GM19351 (cell line): ENCODE measurements at regions not wholly inside any gene's neighbourhood (a gene's known extent, or its start where the extent isn't known, plus 50 kb on each side); places are given as distances from the start of the nearest gene placed in this dataset.
A peak's percentile ranks its signal among the peaks of the same experiment; 100 is the strongest.
"Not testable (repeated sequence)": the region's sequence is repeated elsewhere in the genome, so short reads cannot be mapped to it uniquely, and the experiment has no call there.

Experiments used
- ATAC-seq: cut with Tn5 transposase; IDR thresholded peaks from one replicate; pipeline ENCODE4 v1.9.1; 2021; ENCODE audit warnings: mild to moderate bottlenecking, moderate library complexity; ENCODE audit not compliant: unreplicated experiment

DNA sequence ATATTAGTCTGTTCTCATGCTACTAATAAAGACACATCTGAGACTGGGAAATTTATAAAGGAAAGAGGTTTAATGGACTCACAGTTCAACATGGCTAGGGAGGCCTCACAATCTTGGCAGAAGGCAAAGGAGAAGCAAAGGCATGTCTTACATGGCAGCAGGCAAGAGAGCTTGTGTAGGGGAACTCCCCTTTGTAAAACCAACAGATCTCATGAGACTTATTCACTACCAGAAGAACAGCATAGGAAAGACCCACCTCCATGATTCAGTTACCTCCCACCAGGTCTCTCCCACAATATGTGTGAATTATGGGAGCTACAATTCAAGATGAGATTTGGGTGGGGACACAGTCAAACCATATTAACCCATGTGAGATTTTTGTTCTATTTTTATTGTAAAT, 244.5 kb upstream of the TRIB2 start:
- ATAC-seq: not testable (repeated sequence)

DNA sequence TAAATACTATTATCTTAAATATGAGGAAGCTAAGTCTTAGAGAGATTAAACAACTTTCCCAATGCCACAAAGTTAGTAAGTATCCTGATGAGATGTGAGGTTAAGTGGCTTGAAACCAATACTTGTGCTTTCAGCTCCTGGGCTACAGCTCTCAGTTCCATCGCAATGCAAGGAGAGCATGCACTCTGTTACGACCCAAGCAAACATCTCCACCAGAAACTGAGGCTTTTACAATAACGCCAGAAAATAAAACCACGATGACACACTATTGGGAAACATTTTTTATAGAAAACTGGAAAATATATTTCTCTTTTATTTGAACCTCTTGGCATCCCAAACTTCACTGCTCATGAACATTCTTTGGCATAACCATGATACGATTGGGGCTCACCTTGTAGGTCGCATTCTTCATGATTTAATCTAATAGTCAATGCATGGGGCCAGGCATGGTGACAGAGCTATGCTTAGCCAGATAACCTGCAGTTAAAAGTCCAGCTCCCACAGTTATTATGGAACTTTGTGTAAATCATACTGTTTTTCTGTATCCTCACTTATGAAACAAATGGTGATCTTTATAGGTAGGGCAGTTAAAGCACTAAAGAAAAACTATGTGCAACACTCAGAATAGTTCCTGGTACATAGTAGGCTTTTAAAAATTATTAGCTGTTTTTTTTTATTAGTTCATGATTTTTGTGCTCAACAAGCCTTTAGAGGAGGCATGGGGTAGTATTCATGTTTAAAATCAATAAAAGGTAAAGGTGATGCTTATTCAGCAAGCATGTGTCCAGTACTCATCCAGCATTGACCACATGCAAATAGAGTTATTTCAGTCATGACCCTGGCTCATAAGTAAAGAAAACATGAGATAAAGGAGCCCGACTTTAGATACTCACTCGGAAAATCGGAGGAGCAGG, 238.3 kb upstream of the TRIB2 start:
- no peak for ATAC-seq

DNA sequence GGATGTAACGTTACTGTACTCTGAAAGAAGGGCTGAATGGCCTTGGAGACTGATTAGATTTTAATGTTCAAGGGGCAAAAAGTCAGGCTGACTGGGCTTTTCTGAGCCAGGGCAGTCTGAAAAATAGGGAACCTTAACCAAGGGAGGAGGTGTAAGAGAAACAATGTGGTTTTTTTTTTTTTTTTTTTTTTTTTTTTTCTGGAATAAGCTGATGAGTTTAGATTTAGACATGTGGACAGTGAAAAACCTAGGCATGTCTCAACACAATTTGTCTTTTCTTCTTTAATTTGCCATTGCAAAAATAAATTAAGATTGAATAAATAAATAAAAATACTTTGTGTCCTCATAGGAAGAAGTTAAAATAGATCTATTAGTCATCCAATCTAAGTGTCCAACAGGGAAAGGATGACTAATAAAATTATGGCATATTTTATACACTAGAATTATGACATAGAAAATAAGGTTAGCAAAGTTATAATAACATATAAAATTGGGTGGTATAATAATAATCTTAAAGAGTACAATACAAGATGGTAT, 237.6 kb upstream of the TRIB2 start:
- no peak for ATAC-seq

DNA sequence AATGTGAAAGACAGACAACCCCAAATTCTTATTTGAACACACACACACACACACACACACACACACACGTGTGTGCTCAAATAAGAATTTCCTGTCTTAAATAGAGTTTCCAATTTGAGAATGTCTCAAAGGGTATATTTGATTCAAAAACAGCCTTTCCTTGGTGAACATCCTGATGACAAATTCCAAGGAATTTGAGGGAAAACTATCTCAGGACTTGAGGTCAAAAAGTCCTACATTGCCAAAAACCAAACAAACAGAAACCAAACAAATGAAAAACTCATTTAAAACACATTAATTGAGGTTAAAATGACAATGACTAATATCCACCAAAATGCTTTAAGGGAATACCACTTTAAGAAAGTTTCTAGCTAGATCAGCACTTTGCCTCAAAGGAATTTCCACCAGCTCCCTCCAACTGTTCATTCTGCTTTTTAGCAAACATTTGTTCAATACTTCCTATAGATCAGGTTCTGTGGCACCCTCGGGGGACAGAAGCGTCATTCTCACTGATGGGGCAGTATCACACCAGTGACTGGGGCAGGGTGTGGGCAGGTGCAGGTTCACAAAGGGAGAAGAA, 232.1 kb upstream of the TRIB2 start:
- ATAC-seq: no peak

DNA sequence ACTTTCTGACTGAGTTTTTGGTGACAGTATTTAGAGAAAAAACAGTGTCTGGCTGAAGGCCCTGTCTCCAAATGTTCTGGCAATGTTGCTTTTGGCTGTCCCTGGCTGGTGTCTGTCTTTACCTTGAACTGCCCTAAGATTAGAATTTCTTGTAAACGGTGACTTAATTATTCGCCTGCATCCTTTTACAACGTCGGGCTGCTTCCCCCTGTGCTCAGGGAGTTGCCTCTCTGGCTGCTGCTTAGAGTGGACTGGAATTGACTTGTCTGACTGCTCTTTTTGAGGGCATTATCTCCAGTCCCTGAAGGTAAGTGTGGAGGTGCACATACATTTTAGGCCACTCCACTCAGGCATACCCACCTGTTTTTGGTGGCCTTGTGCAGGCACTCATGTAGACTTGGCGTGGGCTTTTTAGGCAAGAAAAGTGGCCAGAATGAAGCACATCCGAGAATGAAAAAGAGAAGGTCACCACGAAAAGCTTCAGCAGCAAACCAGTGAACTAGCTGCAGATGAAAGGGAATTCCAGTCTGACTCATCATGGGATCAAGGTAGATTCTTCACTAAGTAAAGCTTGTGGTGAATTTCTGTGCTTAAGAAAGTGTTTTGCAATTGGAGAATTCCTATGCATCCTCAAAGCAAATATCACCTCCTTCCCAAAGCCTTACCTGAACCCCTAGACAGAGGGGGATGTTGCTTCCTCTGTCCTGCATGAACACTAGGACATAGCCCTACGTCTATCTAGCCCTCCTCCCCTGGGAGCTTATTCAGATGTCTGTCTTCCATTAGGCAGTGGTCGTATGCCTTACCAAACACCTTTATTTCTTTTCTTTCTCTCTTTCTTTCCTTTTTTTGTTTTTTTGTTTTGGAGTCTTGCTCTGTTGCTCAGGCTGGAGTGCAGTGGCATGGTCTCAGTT, 230.3 kb upstream of the TRIB2 start:
- ATAC-seq: peak; percentile 67

DNA sequence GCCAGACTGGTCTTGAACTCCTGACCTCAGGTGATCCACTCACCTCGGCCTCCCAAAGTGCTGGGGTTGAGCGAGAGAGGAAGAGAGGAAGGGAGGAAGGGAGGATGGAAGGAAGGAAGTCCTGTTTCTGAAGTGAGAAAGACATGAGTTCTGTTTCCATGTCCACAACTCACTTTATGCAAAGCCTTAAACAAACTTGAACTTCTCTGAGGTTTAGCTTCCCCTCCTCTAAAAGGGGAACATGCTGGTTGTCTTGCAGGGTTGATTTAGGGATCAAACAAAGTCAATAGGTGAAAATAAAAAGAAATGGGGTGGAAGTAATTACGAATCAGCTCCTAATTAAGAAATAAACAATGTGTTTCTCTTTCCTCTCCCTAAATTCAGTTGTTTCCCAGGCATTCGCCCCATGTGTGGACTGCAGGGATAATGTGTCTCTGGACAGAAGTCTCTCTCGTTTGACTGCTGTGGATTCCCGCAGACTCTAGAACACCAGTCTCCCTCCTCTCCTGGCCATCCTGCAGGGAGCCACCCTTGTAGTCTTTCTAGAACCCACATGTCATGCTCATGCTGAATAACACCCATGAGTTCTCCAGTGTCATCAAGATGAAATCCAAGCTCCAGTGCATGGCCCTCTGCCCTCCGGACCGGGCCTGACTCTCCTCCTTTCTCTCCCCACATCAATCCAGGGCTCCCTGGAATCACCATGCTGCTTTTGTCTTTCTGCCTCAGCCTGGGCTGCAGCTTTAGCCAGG, 229.3 kb upstream of the TRIB2 start:
- no peak for ATAC-seq

DNA sequence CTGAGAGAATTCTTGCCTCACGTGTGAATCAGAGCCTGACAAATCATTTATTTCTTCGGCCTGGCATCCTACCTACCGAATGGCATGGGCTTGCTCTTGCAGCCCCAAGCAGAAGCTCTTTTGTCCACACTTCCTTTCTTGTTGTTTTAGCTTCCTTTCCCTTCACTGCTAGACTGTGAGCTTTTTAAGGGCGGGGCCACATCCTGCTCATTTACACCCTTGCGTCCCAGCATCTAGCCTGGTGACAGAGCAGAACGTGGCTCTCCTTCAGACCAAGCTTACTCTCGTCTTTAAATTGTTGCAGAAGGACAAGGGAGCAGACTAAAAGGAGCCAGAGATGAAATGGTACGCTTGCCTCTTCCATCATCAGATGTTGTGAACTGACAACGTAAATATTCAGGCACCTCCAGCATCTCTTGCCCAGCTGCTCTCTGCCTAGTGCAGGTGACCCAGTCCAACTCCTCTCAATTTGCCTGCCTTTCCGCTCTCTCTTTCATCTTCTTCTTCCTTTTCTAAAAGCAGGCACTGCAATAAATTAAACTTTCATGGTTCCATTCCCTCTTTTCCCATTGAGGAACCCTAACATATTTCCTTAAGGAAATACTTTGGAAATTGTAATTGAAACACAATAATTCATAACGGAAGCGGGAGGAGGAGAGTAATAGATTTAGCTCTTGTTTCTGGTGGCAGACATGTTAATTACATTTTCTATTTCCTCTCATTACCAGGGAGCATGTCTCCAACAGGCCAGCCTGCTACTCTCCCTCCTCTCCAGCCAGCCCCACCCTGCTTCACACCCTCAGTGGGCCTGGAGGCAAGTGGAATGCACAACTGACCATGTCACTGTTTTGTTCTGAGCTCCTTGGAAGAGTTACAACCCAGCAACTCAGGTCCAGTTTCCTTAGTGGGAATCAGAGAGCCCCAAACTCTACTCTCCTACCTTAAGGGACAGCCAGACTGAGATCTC, 228.1 kb upstream of the TRIB2 start:
- no peak for ATAC-seq

DNA sequence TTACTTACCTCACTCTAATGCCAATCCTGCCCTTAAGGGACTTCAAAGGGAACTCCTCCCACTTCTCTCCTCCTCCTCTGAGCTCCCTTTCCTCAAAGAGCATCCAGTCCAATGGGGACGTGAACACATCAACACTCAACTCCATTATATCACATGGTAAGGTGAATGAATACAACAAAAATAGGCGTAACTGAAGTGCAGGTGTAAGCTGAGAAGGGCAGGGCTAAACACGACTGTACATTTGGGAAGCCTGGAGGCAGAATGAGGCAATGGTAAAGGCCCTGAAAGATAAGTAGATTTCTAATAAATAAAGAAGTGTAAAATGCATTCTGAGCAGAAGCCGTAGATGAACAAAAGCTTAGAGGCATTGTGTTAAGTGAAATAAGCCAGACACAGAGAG, 226.1 kb upstream of the TRIB2 start:
- no peak for ATAC-seq

DNA sequence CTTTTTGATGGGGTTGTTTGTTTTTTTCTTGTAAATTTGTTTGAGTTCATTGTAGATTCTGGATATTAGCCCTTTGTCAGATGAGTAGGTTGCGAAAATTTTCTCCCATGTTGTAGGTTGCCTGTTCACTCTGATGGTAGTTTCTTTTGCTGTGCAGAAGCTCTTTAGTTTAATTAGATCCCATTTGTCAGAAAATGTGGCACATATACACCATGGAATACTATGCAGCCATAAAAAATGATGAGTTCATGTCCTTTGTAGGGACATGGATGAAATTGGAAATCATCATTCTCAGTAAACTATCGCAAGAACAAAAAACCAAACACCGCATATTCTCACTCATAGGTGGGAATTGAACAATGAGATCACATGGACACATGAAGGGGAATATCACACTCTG, 224.4 kb upstream of the TRIB2 start:
- not testable (repeated sequence) for ATAC-seq

DNA sequence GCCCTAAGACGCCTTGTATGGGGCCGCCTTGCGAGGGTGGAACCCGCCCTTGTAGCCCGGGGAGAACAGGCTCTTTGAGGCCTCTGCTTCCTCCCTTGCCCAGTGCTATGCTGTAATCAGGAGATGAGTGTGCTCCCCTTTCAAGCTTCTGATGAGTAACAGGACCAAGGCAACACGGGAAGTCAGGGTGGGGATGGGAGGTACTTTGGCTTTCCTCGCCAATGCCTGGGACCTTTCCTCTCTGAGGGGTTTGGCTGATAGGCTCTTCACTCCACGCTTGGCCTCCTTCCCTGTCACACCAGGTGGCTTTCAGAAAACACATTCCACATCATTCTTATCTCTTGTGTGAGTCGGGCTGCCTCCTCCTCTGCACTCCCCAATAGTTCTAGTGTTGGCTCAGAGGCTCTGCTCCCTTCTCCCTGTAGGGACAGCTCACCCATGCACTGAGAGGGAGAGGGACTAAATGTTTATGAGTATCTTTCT, 223.7 kb upstream of the TRIB2 start:
- ATAC-seq: no peak

DNA sequence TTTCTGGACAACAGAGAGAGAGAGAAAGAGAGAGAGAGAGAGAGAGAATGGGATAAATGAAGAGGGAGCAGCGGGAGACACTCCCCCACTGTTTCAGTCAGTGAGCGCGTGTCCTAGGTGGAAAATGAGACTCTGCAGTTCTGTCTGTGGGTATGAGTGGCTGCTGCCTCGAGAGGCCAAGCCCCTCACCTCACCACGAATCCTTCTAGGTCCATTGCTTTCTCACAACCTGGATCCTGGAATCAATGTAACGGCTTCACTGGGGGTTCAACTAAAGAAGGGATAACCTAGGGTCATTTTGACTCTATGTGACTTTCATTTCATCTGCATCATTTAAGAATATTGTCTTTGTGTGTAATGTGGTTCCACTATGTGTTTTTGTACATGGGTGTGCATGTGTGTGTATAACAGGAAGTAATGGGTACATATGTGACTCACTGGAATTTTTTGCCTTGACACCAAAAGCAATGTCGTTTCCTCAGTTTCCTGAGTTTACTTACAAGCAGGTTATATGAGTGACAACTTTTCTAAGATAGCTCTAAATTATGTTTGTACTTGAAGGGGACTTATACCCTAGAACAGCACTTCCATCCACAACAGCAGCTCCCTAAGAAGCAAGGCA, 221.4 kb upstream of the TRIB2 start:
- no peak for ATAC-seq

DNA sequence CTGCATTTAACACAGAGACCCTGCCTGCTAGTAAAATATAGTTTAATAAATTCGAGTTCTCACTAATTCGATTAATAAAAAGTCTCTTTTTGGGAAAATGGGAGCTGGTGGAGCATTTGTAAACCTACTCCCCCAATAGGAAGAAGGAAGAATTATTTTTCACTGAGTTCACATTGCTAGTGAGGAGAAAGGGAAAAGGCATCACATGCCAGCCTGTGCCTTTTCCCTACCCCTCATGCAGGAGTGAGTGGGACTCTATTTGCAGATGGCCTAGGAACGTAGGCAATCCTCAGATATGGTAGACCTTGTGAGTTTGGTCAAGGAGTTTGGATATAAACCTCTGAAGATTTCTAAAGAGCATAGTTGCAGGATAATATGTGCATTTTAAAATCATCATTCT, 218.4 kb upstream of the TRIB2 start:
- no peak for ATAC-seq

DNA sequence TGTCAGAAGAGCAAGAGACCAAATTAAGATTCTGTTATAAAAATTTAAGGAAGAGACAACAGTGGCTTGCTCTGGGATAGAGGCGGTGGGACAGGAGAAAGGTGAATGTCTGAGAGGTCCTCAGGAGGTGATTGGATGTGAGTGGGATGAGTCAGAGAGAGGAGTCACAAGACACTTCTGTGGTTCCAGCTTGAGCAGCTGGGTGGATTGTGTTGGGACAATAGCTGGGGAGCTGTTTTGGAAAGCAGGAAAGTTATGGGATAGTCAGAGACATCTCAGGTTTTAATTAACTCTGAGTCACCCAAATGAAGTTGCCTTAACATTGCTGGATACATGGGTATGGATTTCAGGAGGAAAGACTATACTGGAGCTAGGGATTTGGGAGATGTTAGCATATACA, 218.0 kb upstream of the TRIB2 start:
- no peak for ATAC-seq

DNA sequence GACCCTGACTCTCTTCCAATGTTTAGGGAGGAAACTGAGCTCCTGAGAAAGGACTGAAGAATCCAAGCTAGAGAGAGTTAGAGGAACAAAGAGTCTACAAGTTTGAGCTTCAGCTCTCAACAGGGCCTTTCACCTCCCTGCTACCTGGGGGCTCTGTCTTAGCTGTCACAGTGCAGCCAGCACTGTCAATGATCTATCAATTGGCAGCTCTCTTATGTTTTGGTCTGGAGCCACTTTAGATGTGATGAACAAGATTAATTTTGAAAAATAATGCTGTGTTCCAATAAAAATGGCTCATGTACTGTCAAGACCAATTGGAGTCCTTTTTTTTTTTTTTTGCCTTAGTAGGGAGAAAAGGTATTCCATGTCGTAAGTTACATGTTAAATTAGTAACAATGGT, 215.8 kb upstream of the TRIB2 start:
- ATAC-seq: no peak

DNA sequence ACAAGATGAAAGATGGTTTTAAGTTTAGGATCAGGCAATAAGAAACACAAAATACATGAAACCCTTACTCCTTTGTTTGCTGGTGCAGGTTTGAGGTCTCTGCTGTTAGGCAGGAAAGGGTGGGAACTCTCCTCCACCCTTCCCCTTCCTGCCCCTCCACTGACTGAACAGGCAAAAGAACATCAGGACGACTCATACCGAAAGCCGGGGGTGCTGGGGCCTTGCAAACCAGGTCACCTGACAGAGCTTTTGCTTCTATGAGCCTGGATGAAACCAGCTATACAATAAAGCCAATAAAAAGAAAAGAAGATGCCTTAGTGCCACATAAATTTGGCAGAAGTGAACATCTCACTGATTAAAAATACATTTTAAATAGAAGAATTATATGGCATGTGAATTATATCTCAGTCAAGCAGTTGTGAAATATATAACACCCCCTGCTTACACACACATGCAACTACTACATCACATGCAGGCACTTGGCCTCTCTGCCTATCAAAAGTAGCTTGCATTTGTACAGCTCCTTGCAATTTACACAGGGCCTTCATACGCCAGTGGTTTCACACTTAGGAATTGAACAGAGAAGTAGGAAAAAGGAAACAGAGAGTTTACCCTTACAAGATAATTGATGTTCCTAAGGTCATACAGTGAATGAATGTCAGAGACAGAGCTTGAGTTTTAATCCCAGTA, 215.1 kb upstream of the TRIB2 start:
- peak; percentile 89 for ATAC-seq

DNA sequence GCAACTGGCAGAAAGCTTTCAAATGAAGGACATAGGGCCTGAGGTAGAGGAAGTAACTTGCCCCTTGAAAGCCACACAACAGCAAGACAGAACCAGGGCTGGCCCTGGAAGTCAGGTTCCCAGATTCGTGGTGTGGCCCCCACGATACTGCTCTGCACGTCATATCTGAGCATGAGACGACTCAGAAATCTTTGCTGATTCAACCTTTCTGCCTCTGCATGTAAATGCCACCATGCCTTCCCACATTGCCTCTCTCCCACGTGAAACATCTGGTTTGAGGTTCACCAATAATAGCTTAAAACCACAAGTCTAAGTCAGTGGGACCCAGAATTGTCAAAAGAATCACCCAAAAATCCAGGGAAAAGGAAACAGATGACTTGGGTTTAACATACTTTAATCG, 214.0 kb upstream of the TRIB2 start:
- no peak for ATAC-seq

DNA sequence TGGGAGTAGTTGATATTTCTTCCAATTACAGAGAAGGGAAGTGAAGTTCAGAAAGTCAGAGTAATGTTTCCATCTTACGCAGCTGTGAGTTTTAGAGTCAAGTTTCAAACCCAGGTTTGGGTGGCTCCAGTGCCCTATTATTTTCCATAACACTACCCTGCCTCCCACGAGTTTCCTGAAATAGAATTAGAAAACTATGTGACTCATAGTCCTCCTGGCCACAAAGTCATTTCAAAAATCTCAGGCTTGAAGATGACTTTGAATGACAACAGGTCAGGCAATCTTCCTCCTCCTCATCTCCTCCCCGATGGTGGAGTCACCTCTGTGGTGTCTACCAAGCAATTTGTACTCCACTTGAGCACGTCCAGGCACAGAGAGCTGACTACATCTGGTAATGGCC, 212.3 kb upstream of the TRIB2 start:
- ATAC-seq: peak; percentile 48

DNA sequence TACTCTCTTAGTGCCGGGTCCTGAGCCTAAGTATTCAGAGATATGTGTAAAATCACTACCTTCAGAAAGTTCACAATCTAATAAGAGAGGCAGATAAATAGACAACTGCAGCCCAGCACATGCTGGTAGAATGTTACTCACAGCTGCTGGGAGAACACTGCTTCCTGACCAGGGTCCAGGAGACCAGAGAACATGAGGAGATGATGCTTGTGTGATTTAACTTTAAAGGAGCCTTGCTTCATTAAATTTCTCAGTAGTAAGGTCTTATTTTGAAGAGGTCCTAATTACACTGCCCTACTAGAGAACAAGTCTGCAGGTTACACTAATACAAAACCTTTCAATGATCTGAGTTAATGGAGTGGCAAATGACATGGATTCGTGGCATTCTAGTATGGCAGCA, 209.9 kb upstream of the TRIB2 start:
- ATAC-seq: no peak
